Glutamatergic neuron (in vitro differentiated cells): ENCODE measurements at regions not wholly inside any gene's neighbourhood (a gene's known extent, or its start where the extent isn't known, plus 50 kb on each side); places are given as distances from the start of the nearest gene placed in this dataset.
"Not testable (repeated sequence)": the region's sequence is repeated elsewhere in the genome, so short reads cannot be mapped to it uniquely, and the experiment has no call there.

Experiments used
- DNase-seq: peaks from one replicate; pipeline ENCODE4 v3.0.0; 2022
- H3K27ac Mint-ChIP-seq: one replicate; pipeline ENCODE4 v1.8.0; 2020; ENCODE audit warnings: mild to moderate bottlenecking, mixed read lengths, inconsistent platforms; ENCODE audit not compliant: unreplicated experiment
- H3K27me3 Mint-ChIP-seq: one replicate; pipeline ENCODE4 v1.8.0; 2020; ENCODE audit warnings: mild to moderate bottlenecking, moderate library complexity, mixed read lengths, inconsistent platforms; ENCODE audit not compliant: unreplicated experiment
- H3K36me3 Mint-ChIP-seq: one replicate; pipeline ENCODE4 v1.8.0; 2020; ENCODE audit warnings: mild to moderate bottlenecking, mixed read lengths, inconsistent platforms; ENCODE audit not compliant: unreplicated experiment
- H3K4me1 Mint-ChIP-seq: one replicate; pipeline ENCODE4 v1.8.0; 2020; ENCODE audit warnings: mild to moderate bottlenecking, low read depth, mixed read lengths, inconsistent platforms; ENCODE audit not compliant: unreplicated experiment
- H3K4me3 Mint-ChIP-seq: one replicate; pipeline ENCODE4 v1.8.0; 2020; ENCODE audit warnings: mild to moderate bottlenecking, mixed read lengths, inconsistent platforms; ENCODE audit not compliant: unreplicated experiment
- H3K9me3 Mint-ChIP-seq: one replicate; pipeline ENCODE4 v1.8.0; 2020; ENCODE audit warnings: mild to moderate bottlenecking, moderate library complexity, mixed read lengths, inconsistent platforms; ENCODE audit not compliant: unreplicated experiment
- CTCF ChIP-seq: fragments of 200-600 bp; sonication (generic); IDR thresholded peaks from one replicate; pipeline ENCODE4 v1.5.0; 2021; ENCODE audit not compliant: partially characterized antibody, unreplicated experiment

GRCh38 chr22:22296047-22296446 lies 51.5 kb downstream of the VPREB1 start:
- not testable (repeated sequence) for H3K27ac Mint-ChIP-seq, H3K4me1 Mint-ChIP-seq, DNase-seq, H3K9me3 Mint-ChIP-seq, H3K27me3 Mint-ChIP-seq, H3K36me3 Mint-ChIP-seq
- peak overlapping the region; percentile 25 for H3K4me3 Mint-ChIP-seq

GRCh38 chr22:22297159-22297793 lies 52.7 kb downstream of the VPREB1 start:
- peak overlapping the region; percentile 82 for H3K4me3 Mint-ChIP-seq
- not testable (repeated sequence) for H3K27ac Mint-ChIP-seq, H3K36me3 Mint-ChIP-seq, H3K27me3 Mint-ChIP-seq, H3K4me1 Mint-ChIP-seq, H3K9me3 Mint-ChIP-seq
- peak; percentile 57 for DNase-seq

- peak; percentile 83 for DNase-seq
- not testable (repeated sequence) for H3K27ac Mint-ChIP-seq
Measured at GRCh38 chr22:22297794-22298653, 53.4 kb downstream of the VPREB1 start.

GRCh38 chr22:22298654-22299009 lies 54.0 kb downstream of the VPREB1 start:
- DNase-seq, H3K36me3 Mint-ChIP-seq, H3K27me3 Mint-ChIP-seq, H3K9me3 Mint-ChIP-seq, H3K4me1 Mint-ChIP-seq, H3K27ac Mint-ChIP-seq: not testable (repeated sequence)
- H3K4me3 Mint-ChIP-seq: peak overlapping the region; percentile 78

More at GRCh38 chr22:22297794-22298653, 53.4 kb downstream of the VPREB1 start:
- H3K36me3 Mint-ChIP-seq, H3K4me1 Mint-ChIP-seq, H3K27me3 Mint-ChIP-seq, H3K9me3 Mint-ChIP-seq: not testable (repeated sequence)
- TF ChIP-seq CTCF: peak; percentile 35
- H3K4me3 Mint-ChIP-seq: peak overlapping the region; percentile 82

- DNase-seq, H3K27ac Mint-ChIP-seq, H3K9me3 Mint-ChIP-seq, H3K4me1 Mint-ChIP-seq, H3K4me3 Mint-ChIP-seq, H3K27me3 Mint-ChIP-seq, H3K36me3 Mint-ChIP-seq: not testable (repeated sequence)
Measured at GRCh38 chr22:22300511-22300910, 55.9 kb downstream of the VPREB1 start.

- DNase-seq, H3K9me3 Mint-ChIP-seq, H3K4me1 Mint-ChIP-seq, H3K36me3 Mint-ChIP-seq, H3K27ac Mint-ChIP-seq, H3K27me3 Mint-ChIP-seq, H3K4me3 Mint-ChIP-seq: not testable (repeated sequence)
Measured at GRCh38 chr22:22300946-22301345, 56.4 kb downstream of the VPREB1 start.

- Mint-ChIP-seq H3K4me1 (no peaks in the 10 kb centered on the region), H3K27ac (no peak overlapping the region), H3K36me3 (peaks cover 7% of the 10 kb centered on the region), H3K27me3 (peaks cover 1% of the 10 kb centered on the region), H3K4me3 (no peak overlapping the region), H3K9me3 (no peaks in the 10 kb centered on the region)
- DNase-seq: no peak
- TF ChIP-seq CTCF: no peak
Measured at GRCh38 chr22:22316589-22316988, 72.0 kb downstream of the VPREB1 start.
